Activated T-helper 1 cell treated with anti-CD3 and anti-CD28 coated beads, Interleukin-12 subunit alpha, Interleukin-12 subunit beta, Interleukin-2, Interleukin-4 antibody, amounts not matched to agents 30 ng/mL and 10 ng/mL and 1 ng/mL, durations not matched to agents 14 hours and 24 hours and 36 hours (primary cell): ENCODE measurements at regions not wholly inside any gene's neighbourhood (a gene's known extent, or its start where the extent isn't known, plus 50 kb on each side); places are given as distances from the start of the nearest gene placed in this dataset.

Experiments used
- DNase-seq: peaks from one replicate; pipeline ENCODE4 v3.0.0; 2021; ENCODE audit warnings: low spot score
- H3K27ac Mint-ChIP-seq: one replicate; pipeline ENCODE4 v1.8.0; 2021; ENCODE audit warnings: mild to moderate bottlenecking, mixed read lengths
- H3K27me3 Mint-ChIP-seq: one replicate; pipeline ENCODE4 v1.8.0; 2022; ENCODE audit warnings: mild to moderate bottlenecking, moderate library complexity, mixed read lengths; ENCODE audit not compliant: insufficient read depth
- H3K36me3 Mint-ChIP-seq: one replicate; pipeline ENCODE4 v1.8.0; 2021; ENCODE audit warnings: low read depth, mixed read lengths
- H3K4me1 Mint-ChIP-seq: one replicate; pipeline ENCODE4 v1.8.0; 2021; ENCODE audit warnings: low read depth, mixed read lengths
- H3K4me3 Mint-ChIP-seq: one replicate; pipeline ENCODE4 v1.8.0; 2021; ENCODE audit warnings: mild to moderate bottlenecking, moderate library complexity, mixed read lengths
- H3K9me3 Mint-ChIP-seq: one replicate; pipeline ENCODE4 v1.8.0; 2021; ENCODE audit warnings: mixed read lengths
- intact Hi-C: fragments of 100-400 bp; cut with micrococcal nuclease; formaldehyde crosslinking; loops from one replicate; pipeline ENCODE4 v1.15.1; 2024

- DNase-seq, result no peak
- Mint-ChIP-seq H3K36me3 (no peaks in the 10 kb centered on the region), H3K27me3 (peaks cover 2% of the 10 kb centered on the region), H3K9me3 (no peaks in the 10 kb centered on the region), H3K27ac (no peak overlapping the region), H3K4me1 (no peaks in the 10 kb centered on the region), H3K4me3 (no peak overlapping the region)
- intact Hi-C loops, result no loop called here
These were observed 276.4 kb upstream of the ROPN1 start for GRCh38 chr3:124268355-124268754.

GRCh38 chr3:124269619-124270018 is 277.7 kb upstream of the ROPN1 start:
- Mint-ChIP-seq H3K4me3 (no peak overlapping the region), H3K9me3 (no peaks in the 10 kb centered on the region), H3K4me1 (no peaks in the 10 kb centered on the region), H3K27me3 (peaks cover 2% of the 10 kb centered on the region), H3K36me3 (no peaks in the 10 kb centered on the region), H3K27ac (no peak overlapping the region)
- DNase-seq, result no peak
- intact Hi-C loops, result no loop called here

- H3K27me3 Mint-ChIP-seq, result peaks cover 2% of the 10 kb centered on the region
- H3K36me3 Mint-ChIP-seq, result no peaks in the 10 kb centered on the region
- intact Hi-C loops, result no loop called here
- no peak for DNase-seq
- no peak overlapping the region for H3K4me3 Mint-ChIP-seq
- no peaks in the 10 kb centered on the region for H3K4me1 Mint-ChIP-seq
- H3K27ac Mint-ChIP-seq, result no peak overlapping the region
- H3K9me3 Mint-ChIP-seq, result no peaks in the 10 kb centered on the region
These were observed 280.8 kb upstream of the ROPN1 start for GRCh38 chr3:124272605-124273151.

- intact Hi-C loops, result no loop called here
- no peaks in the 10 kb centered on the region for H3K36me3 Mint-ChIP-seq
- peaks cover 2% of the 10 kb centered on the region for H3K27me3 Mint-ChIP-seq
- no peaks in the 10 kb centered on the region for H3K9me3 Mint-ChIP-seq
- no peak overlapping the region for H3K4me3 Mint-ChIP-seq
- H3K4me1 Mint-ChIP-seq, result no peaks in the 10 kb centered on the region
- no peak for DNase-seq
- no peak overlapping the region for H3K27ac Mint-ChIP-seq
These were observed 281.7 kb upstream of the ROPN1 start for GRCh38 chr3:124273651-124274050.

- Mint-ChIP-seq H3K4me1 (no peaks in the 10 kb centered on the region), H3K27me3 (peaks cover 2% of the 10 kb centered on the region), H3K27ac (no peak overlapping the region), H3K36me3 (no peaks in the 10 kb centered on the region), H3K4me3 (no peak overlapping the region), H3K9me3 (no peaks in the 10 kb centered on the region)
- intact Hi-C loops, result no loop called here
- DNase-seq, result no peak
These were observed 282.1 kb upstream of the ROPN1 start for GRCh38 chr3:124274051-124274450.

- Mint-ChIP-seq H3K4me3 (no peak overlapping the region), H3K4me1 (no peaks in the 10 kb centered on the region), H3K27me3 (peaks cover 2% of the 10 kb centered on the region), H3K27ac (no peak overlapping the region), H3K36me3 (no peaks in the 10 kb centered on the region), H3K9me3 (no peaks in the 10 kb centered on the region)
- intact Hi-C loops, result no loop called here
- DNase-seq, result no peak
These were observed 283.5 kb upstream of the ROPN1 start for GRCh38 chr3:124275412-124275811.

GRCh38 chr3:124276133-124276532 is 284.2 kb upstream of the ROPN1 start:
- no peaks in the 10 kb centered on the region for H3K9me3 Mint-ChIP-seq

GRCh38 chr3:124276539-124277143 is 284.7 kb upstream of the ROPN1 start:
- Mint-ChIP-seq H3K27me3 (peaks cover 7% of the 10 kb centered on the region), H3K4me1 (no peaks in the 10 kb centered on the region), H3K4me3 (no peak overlapping the region), H3K9me3 (no peaks in the 10 kb centered on the region), H3K36me3 (no peaks in the 10 kb centered on the region), H3K27ac (no peak overlapping the region)
- no peak for DNase-seq
- intact Hi-C loops, result no loop called here

More at GRCh38 chr3:124276133-124276532, 284.2 kb upstream of the ROPN1 start:
- DNase-seq, result no peak
- intact Hi-C loops, result no loop called here
- H3K4me1 Mint-ChIP-seq, result no peaks in the 10 kb centered on the region
- H3K27ac Mint-ChIP-seq, result no peak overlapping the region
- no peak overlapping the region for H3K4me3 Mint-ChIP-seq
- H3K27me3 Mint-ChIP-seq, result peaks cover 4% of the 10 kb centered on the region
- no peaks in the 10 kb centered on the region for H3K36me3 Mint-ChIP-seq

- DNase-seq, result no peak
- no peaks in the 10 kb centered on the region for H3K9me3 Mint-ChIP-seq
- peaks cover 7% of the 10 kb centered on the region for H3K27me3 Mint-ChIP-seq
- no peak overlapping the region for H3K4me3 Mint-ChIP-seq
- intact Hi-C loops, result no loop called here
- H3K4me1 Mint-ChIP-seq, result no peaks in the 10 kb centered on the region
- no peaks in the 10 kb centered on the region for H3K36me3 Mint-ChIP-seq
- H3K27ac Mint-ChIP-seq, result no peak overlapping the region
These were observed 285.4 kb upstream of the ROPN1 start for GRCh38 chr3:124277144-124277890.

- Mint-ChIP-seq H3K4me3 (no peak overlapping the region), H3K27me3 (peaks cover 6% of the 10 kb centered on the region), H3K4me1 (no peaks in the 10 kb centered on the region), H3K9me3 (no peaks in the 10 kb centered on the region), H3K27ac (no peak overlapping the region), H3K36me3 (no peaks in the 10 kb centered on the region)
- no peak for DNase-seq
- intact Hi-C loops, result no loop called here
These were observed 289.8 kb upstream of the ROPN1 start for GRCh38 chr3:124281453-124282316.

GRCh38 chr3:124282751-124283651 is 291.1 kb upstream of the ROPN1 start:
- H3K9me3 Mint-ChIP-seq, result no peaks in the 10 kb centered on the region
- no peak for DNase-seq
- no peak overlapping the region for H3K4me3 Mint-ChIP-seq
- H3K4me1 Mint-ChIP-seq, result no peaks in the 10 kb centered on the region
- H3K27me3 Mint-ChIP-seq, result peaks cover 9% of the 10 kb centered on the region
- intact Hi-C loops, result no loop called here
- no peak overlapping the region for H3K27ac Mint-ChIP-seq
- no peaks in the 10 kb centered on the region for H3K36me3 Mint-ChIP-seq

GRCh38 chr3:124283652-124284023 is 291.7 kb upstream of the ROPN1 start:
- Mint-ChIP-seq H3K36me3 (no peaks in the 10 kb centered on the region), H3K27me3 (peaks cover 9% of the 10 kb centered on the region)

More at GRCh38 chr3:124283652-124284023, 291.7 kb upstream of the ROPN1 start:
- H3K9me3 Mint-ChIP-seq, result no peaks in the 10 kb centered on the region
- intact Hi-C loops, result no loop called here
- H3K27ac Mint-ChIP-seq, result no peak overlapping the region
- no peak overlapping the region for H3K4me3 Mint-ChIP-seq
- H3K4me1 Mint-ChIP-seq, result no peaks in the 10 kb centered on the region
- DNase-seq, result no peak
